ENCODE measurements at regions not wholly inside any gene's neighbourhood (a gene's known extent, or its start where the extent isn't known, plus 50 kb on each side); places are given as distances from the start of the nearest gene placed in this dataset.
"Not testable (repeated sequence)": the region's sequence is repeated elsewhere in the genome, so short reads cannot be mapped to it uniquely, and the experiment has no call there.

- no peaks in the 10 kb centered on the region for H3K36me3 Mint-ChIP-seq
- no peak overlapping the region for H3K27ac Mint-ChIP-seq
- DNase-seq, result no peak
- no peaks in the 10 kb centered on the region for H3K4me1 Mint-ChIP-seq
- no peaks in the 10 kb centered on the region for H3K9me3 Mint-ChIP-seq
- H3K27me3 Mint-ChIP-seq, result peaks cover 24 to 31% of the 10 kb centered on the region in 2 donors
- H3K4me3 Mint-ChIP-seq, result no peak overlapping the region
- no peak for ATAC-seq (replicated peaks)
Observed at GRCh38 chr11:57871231-57871630, 109.6 kb downstream of the CTNND1 start.

DNA sequence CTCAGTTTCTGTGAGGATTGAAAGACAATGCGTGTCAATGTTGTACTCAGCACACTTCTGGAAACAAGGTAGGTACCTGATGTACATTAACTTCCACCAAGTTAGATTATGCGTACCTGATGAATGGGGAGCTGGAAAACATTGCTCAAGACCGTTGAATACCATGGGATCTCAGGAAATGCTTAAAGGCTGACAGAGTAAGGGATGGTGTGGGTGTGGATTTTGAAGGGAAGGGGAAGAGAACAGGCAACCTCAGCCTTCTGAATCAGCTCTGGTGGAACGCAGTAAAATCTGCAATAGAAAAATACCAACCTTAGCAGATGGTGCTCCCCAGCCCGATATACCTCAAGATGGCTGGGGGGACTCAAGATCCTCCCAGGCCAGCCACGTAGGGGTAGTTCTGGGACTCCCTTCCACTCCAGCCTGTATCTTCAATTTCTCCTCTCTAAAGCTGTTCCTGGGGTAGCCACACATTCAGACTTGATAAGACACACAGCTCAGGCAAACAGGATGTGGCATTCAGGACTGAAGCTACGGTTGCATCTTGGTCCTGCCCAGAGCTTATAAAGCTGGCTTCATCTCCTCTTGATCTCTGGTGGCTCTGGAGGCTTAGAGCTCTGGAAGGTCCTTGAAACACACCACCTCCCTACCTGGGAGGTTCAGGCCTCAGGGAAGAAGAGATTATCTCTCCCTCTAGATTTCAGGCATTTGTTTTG, 111.8 kb downstream of the CTNND1 start:
- H3K4me3 Mint-ChIP-seq, result no peak overlapping the region
- no peak overlapping the region for H3K27ac Mint-ChIP-seq
- DNase-seq (no peak), ATAC-seq (replicated peaks) (no peak)
- peaks cover 22 to 24% of the 10 kb centered on the region in 2 donors for H3K27me3 Mint-ChIP-seq
- no peaks in the 10 kb centered on the region for H3K9me3 Mint-ChIP-seq
- H3K36me3 Mint-ChIP-seq, result no peaks in the 10 kb centered on the region
- no peaks in the 10 kb centered on the region for H3K4me1 Mint-ChIP-seq

GRCh38 chr11:57874981-57875380, 113.4 kb downstream of the CTNND1 start:
- no peak for DNase-seq

GRCh38 chr11:57881647-57882046, 120.0 kb downstream of the CTNND1 start:
- Mint-ChIP-seq H3K27ac (no peak overlapping the region), H3K4me3 (no peak overlapping the region), H3K4me1 (peaks cover 0 to 2% of the 10 kb centered on the region in 2 donors), H3K9me3 (no peaks in the 10 kb centered on the region), H3K27me3 (peaks cover 0 to 11% of the 10 kb centered on the region in 2 donors), H3K36me3 (no peaks in the 10 kb centered on the region)
- DNase-seq (no peak), ATAC-seq (replicated peaks) (no peak)

More at GRCh38 chr11:57874981-57875380, 113.4 kb downstream of the CTNND1 start:
- Mint-ChIP-seq H3K9me3 (no peaks in the 10 kb centered on the region), H3K4me1 (no peaks in the 10 kb centered on the region), H3K36me3 (no peaks in the 10 kb centered on the region), H3K27ac (no peak overlapping the region), H3K27me3 (peaks cover 22 to 24% of the 10 kb centered on the region in 2 donors), H3K4me3 (no peak overlapping the region)
- ATAC-seq (replicated peaks), result no peak

- no peaks in the 10 kb centered on the region for H3K36me3 Mint-ChIP-seq
- no peak for DNase-seq
- no peak for ATAC-seq (replicated peaks)
- H3K27ac Mint-ChIP-seq, result no peak overlapping the region
- H3K4me1 Mint-ChIP-seq, result peaks cover 0 to 2% of the 10 kb centered on the region in 2 donors
- no peaks in the 10 kb centered on the region for H3K9me3 Mint-ChIP-seq
- H3K27me3 Mint-ChIP-seq, result peaks cover 0 to 8% of the 10 kb centered on the region in 2 donors
- H3K4me3 Mint-ChIP-seq, result no peak overlapping the region
Observed at GRCh38 chr11:57883630-57884029, 122.0 kb downstream of the CTNND1 start.

GRCh38 chr11:57885298-57886050, 123.9 kb downstream of the CTNND1 start:
- no peak for DNase-seq
- no peaks in the 10 kb centered on the region for H3K9me3 Mint-ChIP-seq

DNA sequence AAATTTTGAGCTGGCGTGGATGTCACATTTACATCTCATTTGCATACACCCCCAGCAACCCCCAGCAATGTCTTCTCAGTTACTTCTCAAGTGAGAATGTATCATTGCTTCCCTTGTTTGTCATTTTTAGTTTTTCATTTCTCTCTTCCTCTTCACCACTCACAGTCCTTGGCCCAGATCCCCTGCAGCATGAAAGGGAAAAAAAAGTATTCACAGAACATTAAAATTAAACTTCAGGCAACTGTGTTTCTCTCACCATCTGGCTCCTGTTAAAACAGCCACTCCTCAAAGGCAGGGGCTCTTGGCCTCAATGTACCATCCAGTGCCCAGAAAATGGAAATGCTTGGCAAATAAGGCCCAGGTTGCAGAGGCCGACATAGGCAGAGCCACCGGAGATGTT, 126.8 kb downstream of the CTNND1 start:
- peaks cover 3% of the 10 kb centered on the region in 2 donors for H3K9me3 Mint-ChIP-seq
- H3K4me1 Mint-ChIP-seq, result peaks cover 0 to 2% of the 10 kb centered on the region in 2 donors
- peaks cover 6 to 16% of the 10 kb centered on the region in 2 donors for H3K27me3 Mint-ChIP-seq
- no peaks in the 10 kb centered on the region for H3K36me3 Mint-ChIP-seq
- DNase-seq, result no peak
- no peak overlapping the region for H3K4me3 Mint-ChIP-seq
- ATAC-seq (replicated peaks), result no peak
- no peak overlapping the region for H3K27ac Mint-ChIP-seq

More at GRCh38 chr11:57885298-57886050, 123.9 kb downstream of the CTNND1 start:
- no peak for ATAC-seq (replicated peaks)
- Mint-ChIP-seq H3K4me3 (no peak overlapping the region), H3K27me3 (peaks cover 2 to 8% of the 10 kb centered on the region in 2 donors), H3K27ac (no peak overlapping the region), H3K36me3 (no peaks in the 10 kb centered on the region), H3K4me1 (peaks cover 0 to 2% of the 10 kb centered on the region in 2 donors)

GRCh38 chr11:57890521-57890920, 128.9 kb downstream of the CTNND1 start:
- H3K27me3 Mint-ChIP-seq, result peaks cover 20 to 24% of the 10 kb centered on the region in 2 donors
- H3K9me3 Mint-ChIP-seq, result peaks cover 5 to 9% of the 10 kb centered on the region in 2 donors
- H3K27ac Mint-ChIP-seq, result no peak overlapping the region
- no peak overlapping the region for H3K4me3 Mint-ChIP-seq
- DNase-seq (no peak), ATAC-seq (replicated peaks) (no peak)
- H3K36me3 Mint-ChIP-seq, result no peaks in the 10 kb centered on the region
- peaks cover 0 to 6% of the 10 kb centered on the region in 2 donors for H3K4me1 Mint-ChIP-seq

- not testable (repeated sequence) for H3K4me3 Mint-ChIP-seq; H3K4me1 Mint-ChIP-seq; DNase-seq; H3K36me3 Mint-ChIP-seq; ATAC-seq (replicated peaks); H3K9me3 Mint-ChIP-seq; H3K27ac Mint-ChIP-seq
- H3K27me3 Mint-ChIP-seq, result peaks cover 27 to 38% of the 10 kb centered on the region in 2 donors
Observed at GRCh38 chr11:57893200-57893599, 130.5 kb upstream of the OR9Q1 start.

DNA sequence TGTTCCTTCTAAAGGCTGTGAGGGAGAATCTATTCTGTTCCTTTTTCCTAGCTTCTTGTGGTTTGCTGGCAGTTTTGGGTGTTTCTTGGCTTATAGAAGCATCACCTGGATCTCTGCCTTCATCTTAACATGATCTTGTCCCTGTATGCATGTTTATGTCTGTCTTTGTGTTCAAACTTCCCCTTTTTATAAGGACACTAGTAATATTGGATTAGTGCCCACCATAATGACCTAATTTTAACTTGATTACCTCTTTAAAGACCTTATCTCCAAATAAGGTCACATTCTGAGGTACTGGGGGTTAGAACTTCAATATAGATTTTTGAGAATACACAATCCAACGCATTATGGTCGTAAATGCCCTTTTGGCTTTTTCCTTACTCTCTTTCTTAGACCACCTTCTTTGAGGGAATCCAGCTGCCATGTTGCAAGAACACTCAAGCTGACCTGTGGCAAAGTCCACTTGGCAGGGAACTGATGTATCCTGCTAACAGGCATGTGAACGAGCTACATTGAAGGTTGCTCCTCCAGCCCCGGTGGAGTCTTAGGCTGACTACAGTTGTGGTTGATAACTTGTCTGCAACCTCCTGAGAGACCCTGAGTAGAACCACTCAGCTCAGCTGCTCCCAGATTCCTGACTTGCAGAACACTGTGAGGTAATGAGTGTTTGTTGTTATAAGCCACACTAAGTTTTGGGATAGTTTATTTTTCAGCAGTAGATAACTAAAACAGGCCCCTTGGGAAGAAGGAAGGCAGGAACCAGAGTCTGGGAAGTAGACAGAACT, 127.1 kb upstream of the OR9Q1 start:
- Mint-ChIP-seq H3K9me3 (peaks cover 5 to 9% of the 10 kb centered on the region in 2 donors), H3K27ac (no peak overlapping the region), H3K27me3 (peaks cover 34 to 42% of the 10 kb centered on the region in 2 donors), H3K4me3 (no peak overlapping the region), H3K4me1 (peaks cover 0 to 12% of the 10 kb centered on the region in 2 donors), H3K36me3 (no peaks in the 10 kb centered on the region)
- ATAC-seq (replicated peaks) (peak in 1 of 2 donors; percentile 36), DNase-seq (no peak)

DNA sequence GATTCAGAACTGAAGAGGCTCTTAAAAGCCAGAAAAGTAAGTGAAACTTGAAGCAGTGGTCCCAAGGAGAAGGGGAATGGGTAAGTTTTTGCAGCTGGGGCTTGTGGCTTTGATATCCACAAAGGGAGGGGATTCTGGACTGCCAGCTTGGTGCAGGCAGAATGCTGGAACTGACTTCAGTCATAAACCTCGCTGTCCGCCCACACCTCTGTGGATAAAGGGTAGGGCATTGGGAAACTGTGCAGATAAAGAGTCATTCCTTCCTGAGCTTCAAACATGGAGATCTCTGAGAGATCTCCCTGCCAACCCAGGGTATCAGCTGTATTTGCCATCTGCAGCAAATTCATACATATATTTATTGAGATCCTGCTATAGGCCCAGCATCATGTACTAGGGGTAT, 124.3 kb upstream of the OR9Q1 start:
- ATAC-seq (replicated peaks), result no peak
- peaks cover 0 to 5% of the 10 kb centered on the region in 2 donors for H3K9me3 Mint-ChIP-seq

DNA sequence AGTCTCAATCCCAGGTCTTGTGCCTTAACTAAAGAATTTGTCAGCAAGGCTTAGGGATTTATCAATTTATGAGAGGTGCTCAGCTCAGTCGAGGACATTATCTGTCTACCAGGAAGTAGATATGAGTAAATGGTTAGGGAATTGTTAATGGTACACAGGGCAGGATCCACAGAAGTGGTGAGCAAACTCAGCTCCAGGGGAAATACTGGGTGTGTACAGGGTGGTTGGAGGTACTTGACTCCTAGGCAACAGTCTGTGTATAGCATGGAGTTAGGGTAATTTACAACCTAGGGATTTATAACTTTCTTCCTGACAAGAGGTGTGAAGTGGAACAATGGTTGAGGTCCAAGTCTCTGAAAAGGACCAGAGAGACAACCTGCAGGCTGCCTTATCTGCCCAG, 123.4 kb upstream of the OR9Q1 start:
- Mint-ChIP-seq H3K4me3 (no peak overlapping the region), H3K9me3 (no peaks in the 10 kb centered on the region), H3K4me1 (peaks cover 9 to 14% of the 10 kb centered on the region in 2 donors), H3K27ac (no peak overlapping the region), H3K36me3 (no peaks in the 10 kb centered on the region), H3K27me3 (peaks cover 34 to 40% of the 10 kb centered on the region in 2 donors)
- DNase-seq (no peak), ATAC-seq (replicated peaks) (no peak)

More for the DNA sequence above, 124.3 kb upstream of the OR9Q1 start:
- Mint-ChIP-seq H3K4me3 (no peak overlapping the region), H3K4me1 (peaks cover 6 to 14% of the 10 kb centered on the region in 2 donors), H3K27me3 (peaks cover 38 to 43% of the 10 kb centered on the region in 2 donors), H3K27ac (no peak overlapping the region), H3K36me3 (no peaks in the 10 kb centered on the region)
- DNase-seq, result no peak

GRCh38 chr11:57901278-57901677, 122.4 kb upstream of the OR9Q1 start:
- ATAC-seq (replicated peaks) (no peak), DNase-seq (no peak)
- Mint-ChIP-seq H3K36me3 (no peaks in the 10 kb centered on the region), H3K4me3 (no peak overlapping the region), H3K4me1 (peaks cover 9 to 14% of the 10 kb centered on the region in 2 donors), H3K9me3 (no peaks in the 10 kb centered on the region), H3K27me3 (peaks cover 29 to 36% of the 10 kb centered on the region in 2 donors), H3K27ac (no peak overlapping the region)

- no peaks in the 10 kb centered on the region for H3K36me3 Mint-ChIP-seq
- DNase-seq (no peak), ATAC-seq (replicated peaks) (no peak)
- H3K4me3 Mint-ChIP-seq, result no peak overlapping the region
- H3K9me3 Mint-ChIP-seq, result no peaks in the 10 kb centered on the region
- no peak overlapping the region for H3K27ac Mint-ChIP-seq
- peaks cover 24 to 31% of the 10 kb centered on the region in 2 donors for H3K27me3 Mint-ChIP-seq
- peaks cover 9 to 14% of the 10 kb centered on the region in 2 donors for H3K4me1 Mint-ChIP-seq
Observed at GRCh38 chr11:57901756-57902155, 121.9 kb upstream of the OR9Q1 start.

All from stimulated activated naive B cell treated with anti-CD40 and anti-IgM and Interleukin-4, amounts not matched to agents 10 μg/mL and 1 μg/mL and 100 μg/mL, for 72 hours (primary cell).